CD4-positive, alpha-beta T cell (primary cell): ENCODE measurements at regions not wholly inside any gene's neighbourhood (a gene's known extent, or its start where the extent isn't known, plus 50 kb on each side); places are given as distances from the start of the nearest gene placed in this dataset.

ENCODE experiments used
- ATAC-seq: fragments of 200-7000 bp; cut with Tn5 transposase; one replicate; pipeline ENCODE4 v1.10.0; 2022; ENCODE audit warnings: mild to moderate bottlenecking; ENCODE audit not compliant: poor library complexity
- CTCF ChIA-PET: fragments of 350-600 bp; sonication (Branson Sonifier 250); formaldehyde crosslinking; loops from one replicate; lab custom pipeline; 2021; ENCODE audit warnings: antibody characterized with exemption, inconsistent platforms; lab: Charles Lee
- POLR2A ChIA-PET: fragments of 350-600 bp; sonication (Branson Sonifier 250); formaldehyde crosslinking; loops from one replicate; lab custom pipeline; 2021; ENCODE audit warnings: antibody characterized with exemption, inconsistent platforms; lab: Charles Lee
- DNase-seq, 14 experiments: peaks; one replicate each; pipeline ENCODE4 v3.0.0-alpha.2; 2013 to 2020; ENCODE audit warnings: mixed read lengths in 2 of 14
- H3K27ac ChIP-seq, 2 donors: one replicate each; pipeline versions ENCODE4 v1.5.1 to v1.7.0; 2013; ENCODE audit warnings: low read length in 2 of 2, low read depth in 1 of 2, mild to moderate bottlenecking in 1 of 2
- H3K27me3 ChIP-seq, 2 experiments: 1 replicate in 1 of 2; 2 replicates in 1 of 2; pipeline versions ENCODE4 v1.6.1 to v1.7.0; 2013; ENCODE audit warnings: low read length in 2 of 2, control low read depth in 1 of 2, mild to moderate bottlenecking in 1 of 2, moderate library complexity in 1 of 2; ENCODE audit not compliant: insufficient read depth in 2 of 2, control insufficient read depth in 1 of 2
- H3K36me3 ChIP-seq: one replicate; pipeline ENCODE4 v1.6.1; 2013; ENCODE audit warnings: low read length, control low read depth; ENCODE audit not compliant: insufficient read depth
- H3K4me1 ChIP-seq: one replicate; pipeline ENCODE4 v1.6.1; 2013; ENCODE audit warnings: low read length, control low read depth; ENCODE audit not compliant: insufficient read depth
- H3K4me3 ChIP-seq: one replicate; pipeline ENCODE4 v1.5.1; 2013; ENCODE audit warnings: mild to moderate bottlenecking, low read length, moderate library complexity
- H3K9me3 ChIP-seq, 2 experiments: 1 replicate in 1 of 2; 2 replicates in 1 of 2; pipeline versions ENCODE4 v1.6.1 to v1.7.0; 2013; ENCODE audit warnings: low read length in 2 of 2, mild to moderate bottlenecking in 2 of 2, control low read depth in 1 of 2, moderate library complexity in 1 of 2; ENCODE audit not compliant: control insufficient read depth in 1 of 2, insufficient read depth in 1 of 2
- H3K27ac Mint-ChIP-seq: one replicate; pipeline ENCODE4 v1.8.0; 2020; ENCODE audit warnings: mixed read lengths
- H3K27me3 Mint-ChIP-seq: one replicate; pipeline ENCODE4 v1.8.0; 2021; ENCODE audit warnings: mixed read lengths
- H3K36me3 Mint-ChIP-seq: one replicate; pipeline ENCODE4 v1.8.0; 2021; ENCODE audit warnings: low read depth, mixed read lengths
- H3K4me1 Mint-ChIP-seq: one replicate; pipeline ENCODE4 v1.8.0; 2021; ENCODE audit warnings: low read depth, mixed read lengths
- H3K4me3 Mint-ChIP-seq: one replicate; pipeline ENCODE4 v1.8.0; 2020; ENCODE audit warnings: mild to moderate bottlenecking, mixed read lengths
- H3K9me3 Mint-ChIP-seq: one replicate; pipeline ENCODE4 v1.8.0; 2020; ENCODE audit warnings: mixed read lengths
- intact Hi-C, 2 experiments: fragments of 100-400 bp; cut with DNase I in 1 of 2; cut with micrococcal nuclease in 1 of 2; formaldehyde crosslinking; loops; one replicate each; pipeline versions ENCODE4 v1.15.1 to v1.9.0; 2023 to 2025; cut with DNase I, micrococcal nuclease
- TF ChIP-seq, protein P1 (sequence below): fragments of 200-600 bp; IDR thresholded peaks from one replicate; pipeline ENCODE4 v1.8.0; 2022; ENCODE audit warnings: antibody characterized with exemption, mild to moderate bottlenecking

DNA sequence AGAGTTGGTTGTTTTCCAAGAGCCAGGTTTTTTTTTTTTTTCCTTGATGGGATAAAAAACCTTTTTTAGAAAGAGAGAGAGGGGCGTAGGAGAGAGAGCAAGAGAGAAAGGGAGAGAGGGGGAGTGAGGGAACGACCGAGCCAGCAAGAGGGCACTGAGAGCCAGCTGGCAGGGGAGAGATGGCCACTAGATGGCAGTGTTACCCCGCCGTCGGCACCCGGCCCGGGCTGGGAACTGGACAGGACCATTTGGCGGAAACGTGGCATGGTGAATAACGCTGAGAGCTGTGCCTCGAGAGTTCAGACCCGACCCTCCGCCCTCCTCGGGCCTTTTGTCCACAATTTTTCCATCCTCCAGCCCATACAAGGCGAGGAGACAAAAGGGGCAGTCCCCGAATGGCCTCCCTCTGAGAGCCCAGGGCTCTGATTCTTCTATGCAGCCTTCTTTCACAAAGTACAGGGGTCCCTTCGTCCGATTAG, 286.7 kb upstream of the VRK2 start:
- Histone ChIP-seq H3K27me3 (peaks cover 5 to 7% of the 10 kb centered on the region in 2 experiments), H3K27ac (no peak overlapping the region), H3K4me3 (no peak overlapping the region), H3K9me3 (no peaks in the 10 kb centered on the region), H3K36me3 (no peaks in the 10 kb centered on the region), H3K4me1 (peaks cover 6% of the 10 kb centered on the region)
- Mint-ChIP-seq H3K36me3 (no peaks in the 10 kb centered on the region), H3K9me3 (no peaks in the 10 kb centered on the region), H3K4me3 (no peak overlapping the region), H3K4me1 (peaks cover 7% of the 10 kb centered on the region), H3K27me3 (peaks cover 13% of the 10 kb centered on the region), H3K27ac (no peak overlapping the region)
- ChIA-PET CTCF (interaction anchor here (0.6 to 0.7 kb wide), 2 partner anchors 12 to 13 kb away, joined by 3 to 4 read pairs; no protein-coding TSS in a partner anchor), POLR2A (no interaction called here)
- ATAC-seq (peak; percentile 64), DNase-seq (peak; percentile 39 to 79 (median 65))
- intact Hi-C loops: no loop called here
- TF ChIP-seq, protein P1, sequence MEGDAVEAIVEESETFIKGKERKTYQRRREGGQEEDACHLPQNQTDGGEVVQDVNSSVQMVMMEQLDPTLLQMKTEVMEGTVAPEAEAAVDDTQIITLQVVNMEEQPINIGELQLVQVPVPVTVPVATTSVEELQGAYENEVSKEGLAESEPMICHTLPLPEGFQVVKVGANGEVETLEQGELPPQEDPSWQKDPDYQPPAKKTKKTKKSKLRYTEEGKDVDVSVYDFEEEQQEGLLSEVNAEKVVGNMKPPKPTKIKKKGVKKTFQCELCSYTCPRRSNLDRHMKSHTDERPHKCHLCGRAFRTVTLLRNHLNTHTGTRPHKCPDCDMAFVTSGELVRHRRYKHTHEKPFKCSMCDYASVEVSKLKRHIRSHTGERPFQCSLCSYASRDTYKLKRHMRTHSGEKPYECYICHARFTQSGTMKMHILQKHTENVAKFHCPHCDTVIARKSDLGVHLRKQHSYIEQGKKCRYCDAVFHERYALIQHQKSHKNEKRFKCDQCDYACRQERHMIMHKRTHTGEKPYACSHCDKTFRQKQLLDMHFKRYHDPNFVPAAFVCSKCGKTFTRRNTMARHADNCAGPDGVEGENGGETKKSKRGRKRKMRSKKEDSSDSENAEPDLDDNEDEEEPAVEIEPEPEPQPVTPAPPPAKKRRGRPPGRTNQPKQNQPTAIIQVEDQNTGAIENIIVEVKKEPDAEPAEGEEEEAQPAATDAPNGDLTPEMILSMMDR: peak; percentile 98

GRCh38 chr2:57760381-57760801, 286.2 kb upstream of the VRK2 start:
- POLR2A ChIA-PET: no interaction called here
- H3K4me3 ChIP-seq: no peak overlapping the region
- peaks cover 13% of the 10 kb centered on the region for H3K27me3 Mint-ChIP-seq
- DNase-seq (no peak), ATAC-seq (no peak)
- no peaks in the 10 kb centered on the region for H3K9me3 Mint-ChIP-seq
- no peaks in the 10 kb centered on the region for H3K36me3 ChIP-seq
- no peaks in the 10 kb centered on the region for H3K9me3 ChIP-seq
- H3K36me3 Mint-ChIP-seq: no peaks in the 10 kb centered on the region
- no peak overlapping the region for H3K27ac Mint-ChIP-seq
- peaks cover 7% of the 10 kb centered on the region for H3K4me1 Mint-ChIP-seq
- H3K4me1 ChIP-seq: peaks cover 6% of the 10 kb centered on the region
- H3K4me3 Mint-ChIP-seq: no peak overlapping the region
- H3K27me3 ChIP-seq: peaks cover 5 to 7% of the 10 kb centered on the region in 2 experiments
- no peak overlapping the region for H3K27ac ChIP-seq
- CTCF ChIA-PET: no interaction called here
- TF ChIP-seq, protein P1: no peak
- intact Hi-C loops: no loop called here

DNA sequence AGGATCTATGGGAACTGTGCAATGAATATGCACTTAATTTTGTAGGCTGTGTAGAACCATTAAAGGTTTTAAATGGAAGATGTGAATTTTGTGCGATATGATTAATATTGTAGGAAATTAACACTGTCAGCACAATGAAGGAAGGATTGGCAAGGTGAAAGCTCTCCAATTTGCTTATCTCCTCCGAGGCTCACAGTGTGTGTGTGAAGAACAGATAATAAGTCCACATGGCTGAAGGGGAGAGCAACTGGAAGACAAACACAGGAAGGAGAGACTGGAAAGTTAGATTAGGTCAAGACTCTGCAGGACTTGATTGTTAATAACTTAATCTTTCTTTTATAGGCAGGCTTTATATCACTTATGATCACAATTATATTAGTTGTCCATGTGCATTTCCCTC, 269.7 kb upstream of the VRK2 start:
- no peak overlapping the region for H3K27ac Mint-ChIP-seq
- intact Hi-C loops: no loop called here
- Histone ChIP-seq H3K4me1 (no peaks in the 10 kb centered on the region), H3K36me3 (no peaks in the 10 kb centered on the region), H3K9me3 (no peaks in the 10 kb centered on the region), H3K4me3 (no peak overlapping the region), H3K27ac (no peak overlapping the region), H3K27me3 (no peaks in the 10 kb centered on the region)
- ATAC-seq: no peak
- no peaks in the 10 kb centered on the region for H3K9me3 Mint-ChIP-seq
- no peaks in the 10 kb centered on the region for H3K36me3 Mint-ChIP-seq
- POLR2A ChIA-PET: no interaction called here
- no peaks in the 10 kb centered on the region for H3K4me1 Mint-ChIP-seq
- H3K27me3 Mint-ChIP-seq: no peaks in the 10 kb centered on the region
- no peak overlapping the region for H3K4me3 Mint-ChIP-seq
- DNase-seq: no peak
- CTCF ChIA-PET: no interaction called here
- TF ChIP-seq, protein P1: no peak
